Activated T-cell treated with anti-CD3 and anti-CD28 coated beads for 4 hours (primary cell): ENCODE measurements at regions not wholly inside any gene's neighbourhood (a gene's known extent, or its start where the extent isn't known, plus 50 kb on each side); places are given as distances from the start of the nearest gene placed in this dataset.
A peak's percentile ranks its signal among the peaks of the same experiment; 100 is the strongest.
"Not testable (repeated sequence)": the region's sequence is repeated elsewhere in the genome, so short reads cannot be mapped to it uniquely, and the experiment has no call there.

Experiments
- DNase-seq: peaks from one replicate; pipeline ENCODE4 v3.0.0-alpha.2; 2020

GRCh38 chr22:22785316-22786065 is 102.1 kb upstream of the IGLL5 start:
- DNase-seq = no peak

- DNase-seq = no peak
These were observed 101.1 kb upstream of the IGLL5 start for GRCh38 chr22:22786301-22787115.

- no peak for DNase-seq
These were observed 100.5 kb upstream of the IGLL5 start for GRCh38 chr22:22787151-22787550.

DNA sequence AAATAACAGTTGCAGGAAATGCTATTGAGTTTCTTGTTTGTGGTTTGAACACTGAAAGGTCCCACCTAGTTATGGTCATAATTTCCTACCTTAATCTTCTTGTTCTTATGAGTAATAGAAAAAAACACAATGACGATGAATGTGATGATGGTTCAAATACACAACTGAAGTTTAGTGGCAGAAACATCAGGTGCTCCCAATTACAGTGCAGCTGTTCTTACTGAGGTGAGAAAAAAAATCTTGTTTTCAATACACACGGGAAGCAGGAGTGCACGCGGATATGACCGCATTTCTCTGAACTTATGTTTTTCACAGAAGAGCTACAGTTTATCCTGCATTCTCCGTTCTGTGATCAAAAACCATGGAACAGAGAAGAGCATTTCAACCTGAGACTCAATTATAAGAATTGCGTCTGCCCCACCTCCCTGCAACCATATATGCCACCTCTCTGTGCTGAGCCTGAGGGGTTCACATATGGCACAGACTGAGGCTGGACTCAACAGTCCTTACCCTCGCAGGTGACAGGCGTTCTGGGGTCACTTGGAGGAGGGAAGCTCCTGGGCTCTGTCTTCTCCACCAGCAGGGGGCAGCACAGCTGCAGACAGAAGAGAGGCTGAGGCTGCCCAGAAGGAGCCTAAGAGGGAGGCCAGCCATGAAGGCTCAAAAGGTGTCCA is 99.7 kb upstream of the IGLL5 start:
- DNase-seq = peak; percentile 47

- DNase-seq = no peak
These were observed 99.1 kb upstream of the IGLL5 start for GRCh38 chr22:22788460-22789037.

DNA sequence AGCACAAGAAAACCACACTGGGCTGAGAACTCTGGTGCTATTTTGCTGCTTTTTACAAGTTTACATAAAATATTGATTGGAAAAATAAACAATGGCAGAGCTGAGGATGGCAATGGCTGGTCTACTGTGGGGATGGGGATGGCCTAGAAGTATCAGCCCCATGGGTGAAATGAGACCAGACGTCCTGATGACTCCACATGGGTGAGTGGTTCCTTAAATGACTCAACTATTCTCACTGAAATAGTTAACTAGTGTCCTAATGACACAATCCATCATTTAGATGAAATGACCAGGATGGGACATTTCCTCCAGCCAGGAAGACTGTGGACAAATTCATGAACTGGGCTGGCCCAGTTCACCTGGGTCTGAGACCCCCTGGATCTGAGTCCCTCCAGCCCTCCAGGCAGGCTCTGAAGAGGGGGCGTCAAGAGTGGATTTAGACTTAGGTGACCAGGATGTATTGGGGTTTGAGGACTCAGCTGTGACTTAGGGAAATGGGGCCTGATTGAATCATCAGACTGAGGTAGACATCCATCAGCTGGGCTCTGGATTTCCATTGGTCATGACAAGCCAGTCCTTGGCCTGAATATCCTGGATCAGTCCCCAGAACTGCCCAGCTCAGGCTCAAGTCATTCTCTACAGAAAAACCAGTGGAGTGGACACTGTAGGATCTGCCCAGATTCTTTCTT is 98.2 kb upstream of the IGLL5 start:
- no peak for DNase-seq

DNA sequence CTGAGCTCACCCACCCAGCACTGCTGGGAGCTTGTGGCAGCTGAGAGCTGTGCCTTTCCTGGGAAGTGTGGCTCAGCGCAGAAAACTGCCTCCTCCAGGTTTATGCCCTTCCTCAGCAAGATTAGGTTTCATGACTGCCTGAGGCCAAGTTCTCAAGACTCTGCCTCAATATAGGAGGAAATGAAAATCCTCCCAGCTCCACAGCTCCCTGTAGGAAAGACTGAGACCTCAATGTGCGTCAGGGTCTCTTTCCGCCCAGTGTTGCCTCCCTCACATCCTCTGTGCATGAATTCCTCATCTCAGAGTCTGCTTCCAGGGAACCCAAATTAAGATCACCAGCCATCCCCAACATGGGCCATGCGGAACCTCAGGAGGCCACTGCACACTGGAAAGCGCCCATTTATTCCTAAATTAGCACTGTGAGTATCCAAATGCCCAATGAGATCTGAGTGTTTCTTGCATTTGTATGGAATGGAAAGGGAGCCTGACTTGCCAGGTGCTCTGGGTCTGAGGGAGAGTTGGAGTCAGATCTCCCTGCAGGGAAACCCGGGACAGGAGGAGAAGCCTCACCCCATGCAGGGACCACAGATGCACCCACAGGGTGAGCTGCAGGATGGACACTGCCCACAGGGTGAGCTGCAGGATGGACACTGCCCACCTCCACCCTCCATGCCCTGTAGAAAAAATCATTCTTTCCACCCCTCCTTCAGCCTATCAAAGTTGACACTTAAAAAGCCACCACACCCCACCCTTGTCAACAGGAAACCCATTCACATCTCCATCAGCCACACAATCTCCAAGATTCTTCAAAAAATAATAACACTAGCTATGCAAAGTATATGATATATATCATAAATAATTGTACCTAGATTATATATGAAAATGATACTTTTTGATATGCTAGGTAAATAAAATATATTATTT is 97.4 kb upstream of the IGLL5 start:
- DNase-seq = no peak

DNA sequence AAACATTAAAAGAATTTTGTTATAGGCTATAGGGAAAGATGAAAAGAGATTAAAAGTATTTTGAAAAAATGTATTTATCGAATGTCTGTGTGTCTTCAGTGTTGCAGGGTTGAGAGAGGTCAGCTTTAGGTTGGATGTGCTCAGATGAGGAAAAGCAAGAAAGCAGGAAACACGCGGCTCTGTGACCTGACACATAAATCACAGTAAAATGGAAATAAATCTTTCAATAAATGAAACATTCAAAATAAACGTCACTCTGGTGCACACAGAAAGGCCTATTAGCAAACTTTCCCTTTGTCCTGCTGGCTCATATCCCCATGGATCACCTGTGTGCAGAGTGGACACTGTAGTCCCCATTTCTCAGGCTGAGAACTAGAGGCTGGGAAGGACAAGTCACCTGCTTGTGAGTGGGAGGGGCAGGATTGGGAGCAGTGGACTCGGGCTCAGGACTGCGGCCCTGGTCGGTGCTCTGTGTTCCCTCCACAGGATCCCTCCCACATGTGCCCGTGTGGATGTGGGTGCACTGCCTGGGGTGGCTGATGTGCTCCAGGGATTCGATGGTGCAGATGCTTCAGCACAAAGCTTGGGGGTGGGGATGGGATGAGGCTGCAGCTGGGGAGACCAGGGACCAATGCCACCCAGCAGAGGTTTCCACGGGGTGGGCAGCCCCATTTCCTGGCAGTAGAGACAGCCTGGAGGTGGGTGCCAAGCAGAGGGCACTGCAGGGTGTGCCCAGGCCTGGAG is 96.0 kb upstream of the IGLL5 start:
- no peak for DNase-seq

- DNase-seq = not testable (repeated sequence)
These were observed 95.3 kb upstream of the IGLL5 start for GRCh38 chr22:22792205-22792786.

GRCh38 chr22:22795639-22796038 is 92.0 kb upstream of the IGLL5 start:
- not testable (repeated sequence) for DNase-seq

- DNase-seq = no peak
These were observed 90.9 kb upstream of the IGLL5 start for GRCh38 chr22:22796724-22797123.

DNA sequence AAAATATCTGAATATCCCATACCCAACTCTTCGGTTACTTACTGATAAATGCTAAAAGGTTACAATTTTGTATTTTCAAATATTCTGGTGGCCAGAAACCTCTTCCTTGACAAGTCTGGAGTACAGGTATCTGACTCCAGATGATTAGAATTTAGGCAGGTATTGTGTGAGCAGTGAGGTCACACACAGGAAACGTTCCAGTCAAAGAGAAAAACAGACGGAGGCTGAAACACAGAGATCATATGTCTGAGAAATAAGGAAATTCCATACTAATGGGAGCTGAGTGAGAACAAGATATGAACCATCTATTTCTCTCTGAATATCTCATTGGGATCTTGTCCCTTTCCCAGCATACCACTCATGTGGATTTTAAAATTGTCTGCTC is 89.4 kb upstream of the IGLL5 start:
- DNase-seq = no peak

GRCh38 chr22:22798716-22799115 is 88.9 kb upstream of the IGLL5 start:
- DNase-seq = no peak

GRCh38 chr22:22799561-22799960 is 88.1 kb upstream of the IGLL5 start:
- no peak for DNase-seq

GRCh38 chr22:22800716-22801115 is 86.9 kb upstream of the IGLL5 start:
- DNase-seq = no peak

GRCh38 chr22:22802339-22802970 is 85.2 kb upstream of the IGLL5 start:
- DNase-seq = no peak

- no peak for DNase-seq
These were observed 84.2 kb upstream of the IGLL5 start for GRCh38 chr22:22803285-22803853.

DNA sequence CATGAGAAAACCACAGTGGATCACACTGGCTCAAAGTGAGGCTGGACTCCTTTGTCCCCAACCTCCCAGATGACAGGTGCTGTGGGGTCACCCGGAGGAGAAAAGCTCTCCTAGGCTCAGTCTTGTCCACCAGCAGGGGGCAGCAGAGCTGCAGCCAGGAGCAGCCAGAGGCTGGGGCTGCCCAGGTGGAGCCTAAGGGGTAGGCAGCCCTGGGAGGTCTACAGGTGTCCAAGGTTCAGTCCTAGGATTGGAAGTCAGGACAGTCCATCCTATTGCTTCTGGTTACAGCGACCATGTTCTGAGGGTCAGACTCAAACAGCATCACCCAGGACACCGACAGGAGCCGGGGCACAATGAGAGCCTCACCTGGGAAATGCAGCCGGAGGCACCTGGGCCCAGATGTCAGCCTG is 77.6 kb upstream of the IGLL5 start:
- DNase-seq = peak; percentile 44

GRCh38 chr22:22810471-22810870 is 77.1 kb upstream of the IGLL5 start:
- no peak for DNase-seq
